Psoas muscle (tissue), 7 donors: ENCODE measurements at regions not wholly inside any gene's neighbourhood (a gene's known extent, or its start where the extent isn't known, plus 50 kb on each side); places are given as distances from the start of the nearest gene placed in this dataset.

Experiments
- ATAC-seq, 4 donors: fragments of 200-7000 bp; cut with Tn5 transposase; one replicate each; pipeline ENCODE4 v1.9.1; 2020; ENCODE audit warnings: moderate library complexity in 3 of 4, mild to moderate bottlenecking in 2 of 4
- DNase-seq, 2 donors: peaks; one replicate each; pipeline ENCODE4 v3.0.0-alpha.2; 2020
- H3K27ac ChIP-seq: fragments of 200-600 bp; one replicate; pipeline ENCODE4 v1.8.0; 2022
- H3K27me3 ChIP-seq, 3 donors: fragments of 200-600 bp in 1 of 3; one replicate each; pipeline versions ENCODE4 v1.6.1 to v1.8.0; 2013 to 2022; ENCODE audit warnings: low read length in 2 of 3, mild to moderate bottlenecking in 2 of 3, moderate library complexity in 1 of 3; ENCODE audit not compliant: insufficient read depth in 3 of 3
- H3K36me3 ChIP-seq, 2 donors: fragments of 200-600 bp in 1 of 2; one replicate each; pipeline versions ENCODE4 v1.6.1 to v1.8.0; 2013 to 2022; ENCODE audit warnings: low read depth in 1 of 2, mild to moderate bottlenecking in 1 of 2, moderate library complexity in 1 of 2; ENCODE audit not compliant: insufficient read depth in 1 of 2
- H3K4me1 ChIP-seq: fragments of 200-600 bp; one replicate; pipeline ENCODE4 v1.8.0; 2022
- H3K4me3 ChIP-seq: fragments of 200-600 bp; one replicate; pipeline ENCODE4 v1.8.0; 2022; ENCODE audit warnings: mild to moderate bottlenecking
- H3K9me3 ChIP-seq: fragments of 200-600 bp; one replicate; pipeline ENCODE4 v1.8.0; 2022
- WGBS, 3 donors: extraction: QIAGEN DNeasy Blood & Tissue Kit; methylation state at CpG; one replicate each; pipeline versions ENCODE4 v1.1.6 to v1.1.7; 2013; 5-methylcytosine and 5-hydroxymethylcytosine counted together
- intact Hi-C, 2 donors: fragments of 100-400 bp; cut with DNase I; formaldehyde crosslinking; loops; one replicate each; pipeline versions ENCODE4 v1.11.0 to v1.14.2; 2022
- TF ChIP-seq, protein P1 (sequence below): fragments of 200-600 bp; IDR thresholded peaks from one replicate; pipeline ENCODE4 v1.8.0; 2022; ENCODE audit warnings: antibody characterized with exemption
- donor health status: healthy with polysubstance abuse.
- donor health status: DM: no; HTN: no; CAD: no; lungs with moderate emphysema.
- donor health status: Bipolar disorder and iron deficiency.
- donor health status: healthy.
- donor health status: DM: yes; HTN: yes; CAD: no.
- donor health status: DM: no; HTN: no; CAD: no.
- donor health status: DM: yes; HTN: yes; CAD: no.

DNA sequence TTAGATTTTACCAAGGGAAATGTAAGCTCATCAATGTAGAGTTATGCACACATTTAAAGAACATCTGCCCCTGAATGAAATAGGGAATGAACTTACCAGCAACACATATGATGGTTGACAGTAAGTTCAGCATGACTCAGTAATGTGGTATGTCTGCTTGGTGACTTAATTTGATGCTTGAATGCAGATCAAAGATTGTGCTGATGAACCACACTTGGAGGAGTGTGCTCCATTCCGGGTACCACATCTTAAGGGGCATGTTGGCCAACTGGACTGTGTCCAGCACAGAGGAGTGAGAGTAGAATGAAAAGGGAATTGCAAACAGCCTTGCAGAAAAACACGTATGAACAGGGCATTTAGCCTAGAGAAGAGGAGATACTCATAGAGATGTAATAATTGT lies 171.0 kb upstream of the RARB start:
- Histone ChIP-seq H3K9me3 (peaks cover 12% of the 10 kb centered on the region), H3K36me3 (no peaks in the 10 kb centered on the region), H3K4me3 (no peak overlapping the region), H3K27ac (no peak overlapping the region), H3K27me3 (no peaks in the 10 kb centered on the region), H3K4me1 (no peaks in the 10 kb centered on the region)
- ATAC-seq = no peak
- DNase-seq = no peak
- 38 to 75% (median 49%) methylated on average over 2 of the region's 2 CpGs for WGBS, 3 donors
- intact Hi-C loops = no loop called here
- TF ChIP-seq, protein P1, sequence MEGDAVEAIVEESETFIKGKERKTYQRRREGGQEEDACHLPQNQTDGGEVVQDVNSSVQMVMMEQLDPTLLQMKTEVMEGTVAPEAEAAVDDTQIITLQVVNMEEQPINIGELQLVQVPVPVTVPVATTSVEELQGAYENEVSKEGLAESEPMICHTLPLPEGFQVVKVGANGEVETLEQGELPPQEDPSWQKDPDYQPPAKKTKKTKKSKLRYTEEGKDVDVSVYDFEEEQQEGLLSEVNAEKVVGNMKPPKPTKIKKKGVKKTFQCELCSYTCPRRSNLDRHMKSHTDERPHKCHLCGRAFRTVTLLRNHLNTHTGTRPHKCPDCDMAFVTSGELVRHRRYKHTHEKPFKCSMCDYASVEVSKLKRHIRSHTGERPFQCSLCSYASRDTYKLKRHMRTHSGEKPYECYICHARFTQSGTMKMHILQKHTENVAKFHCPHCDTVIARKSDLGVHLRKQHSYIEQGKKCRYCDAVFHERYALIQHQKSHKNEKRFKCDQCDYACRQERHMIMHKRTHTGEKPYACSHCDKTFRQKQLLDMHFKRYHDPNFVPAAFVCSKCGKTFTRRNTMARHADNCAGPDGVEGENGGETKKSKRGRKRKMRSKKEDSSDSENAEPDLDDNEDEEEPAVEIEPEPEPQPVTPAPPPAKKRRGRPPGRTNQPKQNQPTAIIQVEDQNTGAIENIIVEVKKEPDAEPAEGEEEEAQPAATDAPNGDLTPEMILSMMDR = no peak

- no peak for ATAC-seq
- no peaks in the 10 kb centered on the region for H3K9me3 ChIP-seq
Observed at GRCh38 chr3:25259871-25260270, 168.2 kb upstream of the RARB start.

GRCh38 chr3:25262322-25262721 lies 165.7 kb upstream of the RARB start:
- TF ChIP-seq, protein P1 = no peak
- no peaks in the 10 kb centered on the region for H3K4me1 ChIP-seq
- no peaks in the 10 kb centered on the region for H3K27me3 ChIP-seq
- H3K9me3 ChIP-seq = no peaks in the 10 kb centered on the region
- no peak overlapping the region for H3K4me3 ChIP-seq
- no peak overlapping the region for H3K27ac ChIP-seq
- DNase-seq (no peak), ATAC-seq (no peak)
- no peaks in the 10 kb centered on the region for H3K36me3 ChIP-seq
- intact Hi-C loops = no loop called here
- 60 to 76% (median 72%) methylated on average over 6 of the region's 6 CpGs for WGBS, 3 donors

More at GRCh38 chr3:25259871-25260270, 168.2 kb upstream of the RARB start:
- no peaks in the 10 kb centered on the region for H3K27me3 ChIP-seq
- no peaks in the 10 kb centered on the region for H3K4me1 ChIP-seq
- TF ChIP-seq, protein P1 = no peak
- H3K36me3 ChIP-seq = no peaks in the 10 kb centered on the region
- H3K27ac ChIP-seq = no peak overlapping the region
- no peak for DNase-seq
- intact Hi-C loops = no loop called here
- no peak overlapping the region for H3K4me3 ChIP-seq
- WGBS, 3 donors = 19 to 28% (median 22%) methylated on average over 3 of the region's 3 CpGs

DNA sequence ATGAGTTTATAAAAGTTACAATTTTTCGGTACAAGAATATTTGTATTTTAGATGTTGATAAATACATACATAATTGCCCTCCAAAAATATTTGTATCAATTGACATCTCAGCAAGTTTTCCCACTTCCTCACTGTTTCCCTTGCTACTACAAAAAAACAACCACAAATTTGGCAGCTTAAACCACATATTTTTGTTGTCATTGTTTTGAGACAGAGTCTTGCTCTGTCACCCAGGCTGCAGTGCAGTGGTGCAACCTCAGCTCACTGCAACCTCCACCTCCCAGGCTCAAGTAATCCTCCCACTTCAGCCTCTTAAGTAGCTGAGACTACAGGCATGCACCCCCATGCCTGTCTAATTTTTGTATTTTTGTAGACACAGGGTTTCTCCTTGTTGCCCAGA lies 162.8 kb upstream of the RARB start:
- Histone ChIP-seq H3K4me3 (no peak overlapping the region), H3K36me3 (no peaks in the 10 kb centered on the region), H3K27me3 (no peaks in the 10 kb centered on the region), H3K27ac (no peak overlapping the region), H3K9me3 (no peaks in the 10 kb centered on the region), H3K4me1 (no peaks in the 10 kb centered on the region)
- no peak for ATAC-seq
- WGBS, 3 donors = 4 to 64% (median 41%) methylated on average over 1 of the region's 1 CpG
- intact Hi-C loops = no loop called here
- DNase-seq = no peak
- TF ChIP-seq, protein P1 = no peak

- no peaks in the 10 kb centered on the region for H3K27me3 ChIP-seq
- intact Hi-C loops = no loop called here
- TF ChIP-seq, protein P1 = no peak
- no peak for DNase-seq
- H3K36me3 ChIP-seq = no peaks in the 10 kb centered on the region
- no peak overlapping the region for H3K4me3 ChIP-seq
- 57 to 72% (median 71%) methylated on average over 1 of the region's 1 CpG for whole genome bisulfite sequencing, 3 donors
- H3K9me3 ChIP-seq = no peaks in the 10 kb centered on the region
- no peak overlapping the region for H3K27ac ChIP-seq
- no peaks in the 10 kb centered on the region for H3K4me1 ChIP-seq
- no peak for ATAC-seq
Observed at GRCh38 chr3:25266677-25267076, 161.4 kb upstream of the RARB start.
